ENCODE measurements at regions not wholly inside any gene's neighbourhood (a gene's known extent, or its start where the extent isn't known, plus 50 kb on each side); places are given as distances from the start of the nearest gene placed in this dataset.

- DNase-seq = no peak
- TF ChIP-seq, protein P1, sequence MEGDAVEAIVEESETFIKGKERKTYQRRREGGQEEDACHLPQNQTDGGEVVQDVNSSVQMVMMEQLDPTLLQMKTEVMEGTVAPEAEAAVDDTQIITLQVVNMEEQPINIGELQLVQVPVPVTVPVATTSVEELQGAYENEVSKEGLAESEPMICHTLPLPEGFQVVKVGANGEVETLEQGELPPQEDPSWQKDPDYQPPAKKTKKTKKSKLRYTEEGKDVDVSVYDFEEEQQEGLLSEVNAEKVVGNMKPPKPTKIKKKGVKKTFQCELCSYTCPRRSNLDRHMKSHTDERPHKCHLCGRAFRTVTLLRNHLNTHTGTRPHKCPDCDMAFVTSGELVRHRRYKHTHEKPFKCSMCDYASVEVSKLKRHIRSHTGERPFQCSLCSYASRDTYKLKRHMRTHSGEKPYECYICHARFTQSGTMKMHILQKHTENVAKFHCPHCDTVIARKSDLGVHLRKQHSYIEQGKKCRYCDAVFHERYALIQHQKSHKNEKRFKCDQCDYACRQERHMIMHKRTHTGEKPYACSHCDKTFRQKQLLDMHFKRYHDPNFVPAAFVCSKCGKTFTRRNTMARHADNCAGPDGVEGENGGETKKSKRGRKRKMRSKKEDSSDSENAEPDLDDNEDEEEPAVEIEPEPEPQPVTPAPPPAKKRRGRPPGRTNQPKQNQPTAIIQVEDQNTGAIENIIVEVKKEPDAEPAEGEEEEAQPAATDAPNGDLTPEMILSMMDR (IDR thresholded peaks at IDR 0.05) = no peak
- Histone ChIP-seq H3K36me3 (no peaks in the 10 kb centered on the region), H3K9me3 (no peaks in the 10 kb centered on the region), H3K4me1 (no peaks in the 10 kb centered on the region), H3K27ac (no peak overlapping the region), H3K4me3 (no peak overlapping the region), H3K27me3 (ENCODE audit: low read depth) (no peaks in the 10 kb centered on the region)
- no peak for ATAC-seq
- intact Hi-C loops (cut with DNase I) = no loop called here
Observed at GRCh38 chr3:106263546-106263945, 394.7 kb upstream of the CBLB start.

DNA sequence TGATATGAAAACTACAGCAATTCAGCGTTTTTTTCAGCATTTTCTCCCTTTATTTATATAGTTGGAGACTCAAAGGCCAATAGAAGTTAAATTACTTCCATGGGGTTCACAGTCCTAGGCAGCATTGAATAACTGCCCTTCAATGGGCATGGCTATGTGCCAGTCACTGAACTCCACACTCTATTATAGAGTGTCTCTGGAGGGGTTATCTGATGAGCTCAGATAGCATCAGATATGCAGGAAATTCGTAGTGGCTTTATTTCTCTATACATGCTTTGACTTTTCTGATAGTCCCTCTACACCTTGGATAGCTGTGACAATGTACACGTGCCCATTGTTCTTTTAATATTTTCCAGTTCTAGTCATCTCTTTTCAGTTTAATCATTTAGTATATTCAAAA lies 396.9 kb upstream of the CBLB start:
- Histone ChIP-seq H3K4me3 (no peak overlapping the region), H3K4me1 (no peaks in the 10 kb centered on the region), H3K27me3 (ENCODE audit: low read depth) (no peaks in the 10 kb centered on the region), H3K27ac (no peak overlapping the region), H3K36me3 (no peaks in the 10 kb centered on the region), H3K9me3 (no peaks in the 10 kb centered on the region)
- TF ChIP-seq, protein P1 (IDR thresholded peaks at IDR 0.05) = no peak
- intact Hi-C loops (cut with DNase I) = no loop called here
- ATAC-seq (no peak), DNase-seq (no peak)

DNA sequence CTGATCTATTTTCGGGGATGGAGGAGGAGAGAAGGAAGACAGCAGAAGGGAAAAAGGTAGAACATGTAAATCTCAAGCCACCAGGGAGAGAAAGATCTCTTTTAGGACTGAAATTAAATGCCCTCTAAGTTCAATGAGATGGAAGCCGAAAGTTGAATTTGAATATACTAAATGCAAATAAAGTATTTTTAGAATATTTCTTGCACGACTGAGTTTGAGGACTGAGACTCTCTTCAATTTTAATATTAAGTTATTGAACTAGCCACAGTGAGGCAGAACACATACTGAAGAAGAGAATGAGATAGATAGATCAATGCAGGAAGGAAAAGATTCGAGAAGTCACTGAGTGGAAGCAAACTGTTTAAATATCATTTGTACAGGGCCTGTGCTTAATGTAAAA lies 399.9 kb upstream of the CBLB start:
- Histone ChIP-seq H3K36me3 (no peaks in the 10 kb centered on the region), H3K27me3 (ENCODE audit: low read depth) (no peaks in the 10 kb centered on the region), H3K27ac (no peak overlapping the region), H3K4me3 (no peak overlapping the region), H3K4me1 (no peaks in the 10 kb centered on the region), H3K9me3 (no peaks in the 10 kb centered on the region)
- DNase-seq (no peak), ATAC-seq (no peak)
- intact Hi-C loops (cut with DNase I) = no loop called here
- TF ChIP-seq, protein P1 (IDR thresholded peaks at IDR 0.05) = no peak

DNA sequence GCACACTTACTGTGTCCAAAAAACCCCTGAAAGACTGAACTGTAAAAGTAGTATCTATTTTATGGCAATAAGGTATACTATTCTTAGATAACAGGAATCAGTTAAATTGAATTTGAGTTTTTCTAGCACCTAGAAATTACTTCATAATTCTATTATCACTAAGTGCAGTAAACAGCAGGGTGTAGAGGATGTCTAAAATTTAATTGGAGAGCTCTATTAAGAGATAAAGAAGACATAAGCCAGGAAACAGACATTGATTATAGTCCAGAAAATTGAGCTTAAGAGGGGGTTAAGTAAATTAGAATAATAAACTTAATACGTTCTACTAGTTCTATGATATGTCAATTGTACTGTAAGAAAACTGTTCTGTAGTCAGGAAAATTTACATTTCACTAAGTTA lies 403.5 kb upstream of the CBLB start:
- ATAC-seq (no peak), DNase-seq (no peak)
- Histone ChIP-seq H3K27ac (no peak overlapping the region), H3K27me3 (ENCODE audit: low read depth) (no peaks in the 10 kb centered on the region), H3K4me3 (no peak overlapping the region), H3K4me1 (no peaks in the 10 kb centered on the region), H3K9me3 (no peaks in the 10 kb centered on the region), H3K36me3 (no peaks in the 10 kb centered on the region)
- intact Hi-C loops (cut with DNase I) = no loop called here
- TF ChIP-seq, protein P1 (IDR thresholded peaks at IDR 0.05) = no peak

GRCh38 chr3:106275592-106275991 lies 406.8 kb upstream of the CBLB start:
- Histone ChIP-seq H3K4me3 (no peak overlapping the region), H3K36me3 (no peaks in the 10 kb centered on the region), H3K4me1 (no peaks in the 10 kb centered on the region), H3K27ac (no peak overlapping the region), H3K27me3 (ENCODE audit: low read depth) (no peaks in the 10 kb centered on the region), H3K9me3 (no peaks in the 10 kb centered on the region)
- DNase-seq (no peak), ATAC-seq (no peak)
- intact Hi-C loops (cut with DNase I) = no loop called here
- TF ChIP-seq, protein P1 (IDR thresholded peaks at IDR 0.05) = no peak

- Histone ChIP-seq H3K36me3 (no peaks in the 10 kb centered on the region), H3K27ac (no peak overlapping the region), H3K9me3 (no peaks in the 10 kb centered on the region), H3K27me3 (ENCODE audit: low read depth) (no peaks in the 10 kb centered on the region), H3K4me1 (no peaks in the 10 kb centered on the region), H3K4me3 (no peak overlapping the region)
- intact Hi-C loops (cut with DNase I) = no loop called here
- TF ChIP-seq, protein P1 (IDR thresholded peaks at IDR 0.05) = no peak
- DNase-seq (no peak), ATAC-seq (no peak)
Observed at GRCh38 chr3:106276151-106276550, 407.3 kb upstream of the CBLB start.

All from lower lobe of right lung (tissue), 2 donors.